ENCODE measurements at regions not wholly inside any gene's neighbourhood (a gene's known extent, or its start where the extent isn't known, plus 50 kb on each side); places are given as distances from the start of the nearest gene placed in this dataset.
"Not testable (repeated sequence)": the region's sequence is repeated elsewhere in the genome, so short reads cannot be mapped to it uniquely, and the experiment has no call there.

DNA sequence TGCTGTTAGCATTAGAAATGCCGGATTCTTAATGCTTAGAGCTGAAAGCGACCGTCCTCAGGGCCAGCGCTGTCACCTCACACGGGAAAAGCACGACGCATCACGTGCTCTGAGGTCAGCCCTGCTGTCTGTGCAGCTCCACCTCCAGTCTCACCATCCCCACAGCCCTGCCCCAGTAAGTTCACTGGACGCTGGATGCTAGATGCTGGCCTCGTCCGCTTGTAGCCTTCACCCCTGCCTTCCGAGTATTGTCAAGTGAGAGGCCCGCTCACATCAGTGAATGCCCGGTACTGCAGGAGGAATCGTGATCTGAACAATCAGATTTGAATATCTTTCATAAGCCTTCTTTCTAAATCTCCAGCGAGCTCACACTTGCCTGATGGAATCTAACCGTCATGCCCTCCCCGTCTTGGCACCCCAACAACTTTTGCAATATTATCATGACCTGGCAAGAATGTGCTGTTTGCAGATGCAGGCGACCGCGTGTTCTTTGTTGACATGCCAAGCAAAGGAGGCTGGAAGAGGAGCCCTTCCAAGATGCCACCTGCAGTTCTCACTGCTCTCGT lies 64.9 kb downstream of the DLL1 start:
- DNase-seq, result peak in 1 of 3 donors; percentile 52

DNA sequence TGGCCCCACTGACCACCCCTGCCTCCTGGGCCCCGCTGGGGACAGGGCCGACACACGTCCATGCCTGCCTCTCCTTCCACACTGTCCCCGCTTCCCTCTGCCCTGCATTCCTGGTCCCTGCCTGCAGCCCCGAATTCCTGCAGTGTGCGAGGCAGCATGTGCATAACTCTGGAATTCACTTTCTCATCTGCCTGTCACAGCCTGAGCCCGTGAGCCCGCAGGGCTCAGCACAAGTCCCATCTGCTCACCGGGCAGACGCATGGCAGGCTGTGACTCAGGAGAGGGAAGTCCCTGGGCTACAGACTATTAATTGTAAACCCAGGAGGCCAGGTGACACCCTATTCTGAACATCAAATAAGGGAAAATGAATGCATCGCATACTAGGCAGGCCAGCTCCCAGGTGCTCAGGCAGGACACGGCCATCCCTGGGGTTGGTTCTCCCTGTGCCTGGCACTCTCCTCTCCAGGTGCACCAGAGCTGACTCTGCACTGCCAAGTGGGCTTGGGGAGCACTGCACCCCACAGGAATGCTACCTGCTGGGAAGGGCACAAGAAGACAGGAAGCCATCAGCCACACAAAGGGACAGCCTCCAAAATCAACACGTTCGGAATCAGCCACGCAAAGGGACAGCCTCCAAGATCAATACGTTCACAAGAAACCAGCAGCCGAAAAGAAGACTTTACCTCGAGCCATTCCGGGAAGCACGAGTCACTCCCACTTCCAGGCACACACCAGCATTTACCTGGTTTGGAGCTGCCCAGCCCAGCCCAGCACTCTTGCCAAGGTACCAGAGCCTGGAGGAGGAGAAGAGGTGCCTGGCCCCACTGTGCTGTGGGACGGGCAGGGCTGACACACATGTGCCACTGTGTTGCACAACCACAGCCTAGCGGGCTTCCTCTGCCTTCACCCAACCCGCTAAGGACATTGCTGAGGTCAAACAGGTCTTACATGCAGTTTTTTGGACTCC lies 65.9 kb downstream of the DLL1 start:
- Histone ChIP-seq H3K27ac (ENCODE audit: low read length) (no peak overlapping the region), H3K27me3 (ENCODE audit: control insufficient read depth, insufficient read depth) (no peaks in the 10 kb centered on the region), H3K4me3 (ENCODE audit: low read length) (no peak overlapping the region), H3K4me1 (ENCODE audit: control insufficient read depth, insufficient read depth, low read length) (no peaks in the 10 kb centered on the region), H3K9me3 (ENCODE audit: control insufficient read depth, low read length) (no peaks in the 10 kb centered on the region)
- ATAC-seq (peak in 1 of 2 donors; percentile 38), DNase-seq (peak in 1 of 3 donors; percentile 33)
- 70% methylated on average over 23 of the region's 23 CpGs for WGBS
- intact Hi-C loops (cut with DNase I), result no loop called here

More for the DNA sequence above, 64.9 kb downstream of the DLL1 start:
- no peak overlapping the region for H3K27ac ChIP-seq (ENCODE audit: low read length)
- no peaks in the 10 kb centered on the region for H3K4me1 ChIP-seq (ENCODE audit: control insufficient read depth, insufficient read depth, low read length)
- peak; percentile 26 to 40 for ATAC-seq
- intact Hi-C loops (cut with DNase I), result no loop called here
- H3K9me3 ChIP-seq (ENCODE audit: control insufficient read depth, low read length), result no peaks in the 10 kb centered on the region
- no peaks in the 10 kb centered on the region for H3K27me3 ChIP-seq (ENCODE audit: control insufficient read depth, insufficient read depth)
- WGBS, result 67% methylated on average over 22 of the region's 22 CpGs
- H3K4me3 ChIP-seq (ENCODE audit: low read length), result no peak overlapping the region

DNA sequence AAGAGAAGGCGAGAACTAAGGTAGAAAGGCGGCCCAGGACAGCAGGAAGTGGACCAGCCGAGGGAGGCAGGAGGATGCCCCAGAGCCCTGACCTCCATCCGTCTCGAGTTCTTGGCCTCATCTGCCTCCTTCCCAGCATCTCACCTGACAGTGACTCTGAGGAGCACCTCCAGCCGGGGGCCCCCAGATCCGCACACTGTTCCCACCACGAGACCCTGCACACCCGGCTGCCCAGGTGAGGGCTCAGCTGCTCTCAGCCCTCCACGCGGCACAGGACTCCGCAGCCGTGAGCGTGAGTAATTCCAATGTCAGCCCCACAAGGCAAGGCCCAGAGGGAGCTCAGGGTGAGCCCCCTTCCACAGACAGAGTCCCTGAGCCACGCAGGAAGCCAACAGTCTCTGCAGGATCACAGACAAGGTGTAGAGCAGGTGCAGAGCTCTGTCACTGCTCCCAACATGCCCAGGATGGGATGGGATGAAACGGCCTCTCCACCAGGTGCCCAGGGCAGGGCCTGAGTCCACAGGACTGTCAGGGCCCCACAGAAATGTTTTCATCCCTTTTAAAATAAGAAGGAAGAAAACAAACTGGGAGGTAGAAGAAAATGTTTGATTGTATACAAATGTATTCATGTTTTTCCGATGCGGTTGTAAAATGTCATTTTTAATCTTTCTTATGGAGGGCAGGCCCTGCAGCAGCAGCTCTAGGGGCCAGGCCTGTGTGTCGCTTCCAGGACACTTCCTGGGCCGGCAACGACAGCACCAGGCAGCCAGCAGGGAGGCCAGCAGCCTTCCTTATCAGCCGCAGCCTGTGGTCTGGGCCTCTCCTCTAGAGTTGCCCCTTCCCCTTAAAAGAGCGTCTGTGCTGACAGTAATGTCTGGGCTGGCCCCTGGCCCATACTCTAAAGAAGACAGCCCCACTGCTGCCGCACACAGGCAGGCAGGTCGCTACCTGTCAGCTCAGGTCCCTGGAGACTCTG lies 66.9 kb downstream of the DLL1 start:
- intact Hi-C loops (cut with DNase I), result no loop called here
- no peak for ATAC-seq
- H3K27ac ChIP-seq (ENCODE audit: low read length), result no peak overlapping the region
- H3K9me3 ChIP-seq (ENCODE audit: control insufficient read depth, low read length), result no peaks in the 10 kb centered on the region
- no peaks in the 10 kb centered on the region for H3K27me3 ChIP-seq (ENCODE audit: control insufficient read depth, insufficient read depth)
- no peak overlapping the region for H3K4me3 ChIP-seq (ENCODE audit: low read length)
- no peaks in the 10 kb centered on the region for H3K4me1 ChIP-seq (ENCODE audit: control insufficient read depth, insufficient read depth, low read length)
- DNase-seq, result no peak
- WGBS, result 79% methylated on average over 25 of the region's 25 CpGs

DNA sequence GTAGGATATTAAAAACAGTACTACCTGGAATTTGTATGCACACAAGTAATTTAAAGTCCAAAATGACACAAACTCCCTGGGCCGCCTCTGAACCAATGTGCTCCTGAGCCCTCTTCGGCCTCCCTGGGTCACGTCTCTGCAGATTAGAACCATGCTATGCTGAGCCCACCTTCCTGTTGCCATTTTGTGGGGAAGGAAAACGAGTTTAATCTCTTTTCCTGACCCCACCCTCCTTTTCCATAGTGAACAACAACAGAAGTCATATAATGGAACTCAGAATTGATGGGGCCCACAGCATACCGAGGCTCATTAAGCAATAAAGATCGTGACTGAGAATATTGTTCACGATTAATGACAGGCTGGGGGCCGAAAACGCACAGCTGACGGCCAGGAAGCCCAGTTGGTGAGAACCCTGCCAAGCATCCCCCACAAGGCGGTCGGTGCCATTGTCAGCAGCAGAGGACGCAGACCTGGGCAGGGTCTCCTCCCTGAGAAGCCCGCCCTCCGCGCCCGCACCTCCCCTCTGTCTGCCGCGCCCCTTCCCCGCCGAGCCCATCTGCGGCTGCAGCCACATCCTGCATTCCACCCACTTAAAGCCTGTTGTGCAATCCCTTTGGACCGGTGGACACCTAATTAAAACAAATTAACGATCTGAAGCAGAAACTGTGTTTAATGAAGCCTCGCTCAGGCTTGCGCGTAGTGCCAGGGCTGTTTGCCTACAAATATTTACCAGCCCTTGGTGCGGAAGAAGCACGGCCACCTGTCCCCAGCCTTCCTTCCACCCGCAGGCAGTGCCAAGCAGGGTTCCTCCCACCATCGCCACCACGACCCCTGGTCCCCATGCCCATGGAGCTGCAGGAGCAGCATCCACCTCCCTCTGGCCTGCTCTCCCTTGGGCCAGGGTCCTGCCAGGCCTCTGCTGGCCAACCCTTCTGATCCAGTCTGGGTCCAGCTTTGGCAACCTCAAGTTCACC lies 68.1 kb downstream of the DLL1 start:
- intact Hi-C loops (cut with DNase I), result no loop called here
- H3K27ac ChIP-seq (ENCODE audit: low read length), result no peak overlapping the region
- ATAC-seq (peak; percentile 51 to 54), DNase-seq (peak in 2 of 3 donors; percentile 73 to 76)
- H3K9me3 ChIP-seq (ENCODE audit: control insufficient read depth, low read length), result no peaks in the 10 kb centered on the region
- 62% methylated on average over 32 of the region's 32 CpGs for WGBS
- H3K4me3 ChIP-seq (ENCODE audit: low read length), result no peak overlapping the region
- H3K27me3 ChIP-seq (ENCODE audit: control insufficient read depth, insufficient read depth), result no peaks in the 10 kb centered on the region
- H3K4me1 ChIP-seq (ENCODE audit: control insufficient read depth, insufficient read depth, low read length), result no peaks in the 10 kb centered on the region

DNA sequence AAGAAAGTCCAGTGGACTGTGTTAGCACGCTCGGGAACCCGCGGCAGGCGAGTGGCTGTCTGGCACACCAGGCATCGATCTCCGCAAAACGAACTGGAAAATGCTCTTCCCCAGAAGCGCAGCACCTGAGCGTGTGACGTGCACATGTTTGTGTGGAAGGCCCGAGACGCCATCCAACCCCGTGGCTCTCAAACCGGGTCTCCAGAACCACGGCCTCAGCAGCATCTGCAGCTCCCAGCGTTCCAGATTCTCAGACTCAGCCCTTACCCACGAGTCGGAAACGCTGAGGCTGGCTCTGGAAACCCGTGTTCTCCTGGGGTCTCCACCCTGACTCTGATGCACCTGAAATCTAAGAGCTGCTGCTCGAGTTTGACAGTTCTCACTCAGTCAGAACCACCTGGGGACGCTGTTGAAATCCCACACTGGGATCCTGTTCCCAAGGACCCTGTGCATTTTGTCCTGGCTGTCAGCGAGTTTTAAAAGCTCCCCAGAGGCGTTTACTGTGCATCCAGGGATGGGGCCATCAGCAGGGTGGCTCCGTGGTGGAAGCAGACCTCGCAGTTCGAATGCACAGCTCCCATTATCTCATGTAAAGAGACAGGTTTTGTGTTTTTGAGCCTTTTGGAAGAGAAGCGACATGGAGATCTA lies 69.0 kb downstream of the DLL1 start:
- ATAC-seq (no peak), DNase-seq (peak in 1 of 3 donors; percentile 41)
- Histone ChIP-seq H3K4me3 (ENCODE audit: low read length) (no peak overlapping the region), H3K27ac (ENCODE audit: low read length) (no peak overlapping the region), H3K27me3 (ENCODE audit: control insufficient read depth, insufficient read depth) (no peaks in the 10 kb centered on the region), H3K9me3 (ENCODE audit: control insufficient read depth, low read length) (no peaks in the 10 kb centered on the region), H3K4me1 (ENCODE audit: control insufficient read depth, insufficient read depth, low read length) (no peaks in the 10 kb centered on the region)
- intact Hi-C loops (cut with DNase I), result no loop called here
- 81% methylated on average over 29 of the region's 29 CpGs for WGBS

DNA sequence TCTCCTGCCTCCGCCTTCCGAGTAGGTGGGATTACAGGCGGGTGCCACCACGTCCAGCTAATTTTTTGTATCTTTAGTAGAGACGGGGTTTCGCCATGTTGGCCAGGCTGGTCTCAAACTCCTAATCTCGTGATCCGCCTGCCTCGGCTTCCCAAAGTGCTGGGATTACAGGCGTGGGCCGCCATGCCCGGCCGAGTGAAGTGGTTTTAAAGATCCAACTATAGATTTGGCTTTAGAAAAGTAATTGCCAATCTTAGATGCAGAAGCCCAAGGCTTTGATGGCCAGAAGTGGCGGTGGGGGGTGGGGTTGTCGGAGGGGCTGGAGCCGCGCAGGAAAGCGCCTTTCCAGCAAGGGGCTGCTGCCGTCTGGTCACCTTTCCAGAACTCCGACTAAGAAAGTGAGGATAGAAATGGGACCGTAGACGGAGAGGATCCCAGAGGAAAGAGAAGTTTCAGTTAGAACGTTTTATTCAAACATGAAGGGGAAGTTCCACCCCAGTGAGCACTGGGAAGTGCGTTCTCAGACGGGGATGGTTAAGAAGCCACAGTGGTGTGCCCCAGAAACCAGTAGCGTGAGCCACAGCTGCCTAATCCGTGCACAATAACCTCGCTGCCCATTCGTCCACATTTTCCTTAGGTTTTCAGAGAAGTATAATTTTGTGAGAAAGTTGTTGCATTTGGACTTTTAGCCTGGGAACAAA lies 69.7 kb downstream of the DLL1 start:
- ATAC-seq (no peak), DNase-seq (no peak)
- WGBS, result 85% methylated on average over 29 of the region's 29 CpGs
- Histone ChIP-seq H3K4me1 (ENCODE audit: control insufficient read depth, insufficient read depth, low read length) (no peaks in the 10 kb centered on the region), H3K27ac (ENCODE audit: low read length) (no peak overlapping the region), H3K4me3 (ENCODE audit: low read length) (no peak overlapping the region), H3K9me3 (ENCODE audit: control insufficient read depth, low read length) (no peaks in the 10 kb centered on the region), H3K27me3 (ENCODE audit: control insufficient read depth, insufficient read depth) (no peaks in the 10 kb centered on the region)
- intact Hi-C loops (cut with DNase I), result no loop called here

DNA sequence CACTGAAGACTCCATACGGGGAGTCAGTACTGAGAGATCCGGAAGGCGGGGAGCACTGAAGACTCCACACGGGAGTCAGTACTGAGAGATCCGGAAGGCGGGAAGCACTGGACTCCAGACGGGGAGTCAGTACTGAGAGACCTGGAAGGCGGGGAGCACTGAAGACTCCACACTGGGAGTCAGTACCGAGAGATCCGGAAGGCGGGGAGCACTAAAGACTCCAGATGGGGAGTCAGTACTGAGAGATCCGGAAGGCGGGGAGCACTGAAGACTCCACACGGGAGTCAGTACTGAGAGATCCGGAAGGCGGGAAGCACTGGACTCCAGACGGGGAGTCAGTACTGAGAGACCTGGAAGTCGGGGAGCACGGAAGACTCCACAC lies 77.2 kb downstream of the DLL1 start:
- H3K27ac ChIP-seq (ENCODE audit: low read length); H3K4me1 ChIP-seq (ENCODE audit: control insufficient read depth, insufficient read depth, low read length); H3K27me3 ChIP-seq (ENCODE audit: control insufficient read depth, insufficient read depth); ATAC-seq; intact Hi-C loops (cut with DNase I); H3K4me3 ChIP-seq (ENCODE audit: low read length); DNase-seq; H3K9me3 ChIP-seq (ENCODE audit: control insufficient read depth, low read length): not testable (repeated sequence)
- WGBS, result 95% methylated on average over 16 of the region's 19 CpGs

DNA sequence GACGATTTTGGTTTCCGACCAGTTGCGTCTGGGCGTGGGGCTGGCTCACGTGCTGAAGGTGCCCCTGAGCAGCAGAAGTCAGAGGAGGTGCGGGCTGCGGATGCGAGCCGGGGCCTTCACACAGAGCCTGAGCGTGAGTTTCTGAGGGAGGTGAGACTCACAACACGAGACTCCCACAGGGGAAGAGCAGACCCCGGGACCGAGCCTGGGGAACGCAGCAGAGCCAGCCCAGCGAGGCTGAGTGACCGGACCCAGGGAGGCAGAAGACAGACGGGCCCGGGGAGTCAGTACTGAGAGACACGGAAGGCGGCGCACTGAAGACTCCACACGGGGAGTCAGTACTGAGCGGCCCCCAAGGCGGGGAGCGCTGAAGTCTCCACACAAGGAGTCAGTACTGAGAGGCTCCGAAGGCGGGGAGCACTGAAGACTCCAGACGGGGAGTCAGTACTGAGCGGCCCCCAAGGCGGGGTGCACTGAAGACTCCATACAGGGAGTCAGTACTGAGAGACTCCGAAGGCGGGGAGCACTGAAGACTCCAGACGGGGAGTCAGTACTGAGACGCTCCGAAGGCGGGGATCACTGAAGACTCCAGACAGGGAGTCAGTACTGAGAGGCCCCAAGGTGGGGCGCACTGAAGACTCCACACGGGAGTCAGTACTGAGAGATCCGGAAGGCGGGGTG lies 77.8 kb downstream of the DLL1 start:
- Histone ChIP-seq H3K9me3 (ENCODE audit: control insufficient read depth, low read length) (no peaks in the 10 kb centered on the region), H3K27me3 (ENCODE audit: control insufficient read depth, insufficient read depth) (no peaks in the 10 kb centered on the region), H3K4me3 (ENCODE audit: low read length) (no peak overlapping the region), H3K4me1 (ENCODE audit: control insufficient read depth, insufficient read depth, low read length) (no peaks in the 10 kb centered on the region), H3K27ac (ENCODE audit: low read length) (no peak overlapping the region)
- intact Hi-C loops (cut with DNase I), result no loop called here
- DNase-seq, result no peak
- 88% methylated on average over 40 of the region's 40 CpGs for WGBS
- ATAC-seq, result peak in 1 of 2 donors; percentile 14

Measured in right cardiac atrium (tissue), 5 donors.